ENCODE measurements at regions not wholly inside any gene's neighbourhood (a gene's known extent, or its start where the extent isn't known, plus 50 kb on each side); places are given as distances from the start of the nearest gene placed in this dataset.

GRCh38 chr10:129194181-129194870 is 272.7 kb upstream of the MGMT start:
- Histone ChIP-seq H2AK5ac (ENCODE audit: low read length, severe bottlenecking) (no peak overlapping the region), H3K14ac (ENCODE audit: low read length in 2 of 2) (no peak overlapping the region), H2BK12ac (ENCODE audit: low read length in 2 of 2) (no peak overlapping the region), H4K91ac (ENCODE audit: low read length) (no peak overlapping the region), H3K79me1 (replicated peaks; ENCODE audit: low read length, poor library complexity, severe bottlenecking) (no peaks in the 10 kb centered on the region), H2BK5ac (ENCODE audit: low read depth, low read length, poor library complexity, severe bottlenecking) (no peak overlapping the region), H3K36me3 (ENCODE audit: control insufficient read depth in 1 of 2, insufficient read depth in 2 of 2, low read depth in 1 of 2, low read length in 2 of 2) (no peaks in the 10 kb centered on the region), H3K4me3 (ENCODE audit: insufficient read depth in 1 of 2, low read depth in 1 of 2, low read length in 2 of 2) (no peak overlapping the region), H3K27me3 (ENCODE audit: control insufficient read depth in 1 of 2, insufficient read depth in 1 of 2, low read length in 2 of 2) (peaks cover 0 to 11% of the 10 kb centered on the region in 2 experiments), H3K4ac (ENCODE audit: low read depth in 1 of 2, low read length in 2 of 2) (no peak overlapping the region), H3K18ac (ENCODE audit: low read depth in 1 of 2, low read length in 2 of 2) (no peak overlapping the region), H3K4me2 (ENCODE audit: low read length, poor library complexity, severe bottlenecking) (no peak overlapping the region), H3K4me1 (ENCODE audit: control insufficient read depth, insufficient read depth, low read depth, low read length) (no peaks in the 10 kb centered on the region), H2BK15ac (ENCODE audit: low read depth, poor library complexity, severe bottlenecking) (no peak overlapping the region), H2BK120ac (ENCODE audit: low read depth, low read length) (no peak overlapping the region), H3K27ac (ENCODE audit: low read length, poor library complexity, severe bottlenecking) (no peak overlapping the region), H4K8ac (ENCODE audit: low read length) (no peak overlapping the region), H3K9me3 (ENCODE audit: control insufficient read depth, low read length) (no peaks in the 10 kb centered on the region), H3K9ac (ENCODE audit: low read length) (no peak overlapping the region), H3K23ac (ENCODE audit: low read length in 2 of 2) (no peak overlapping the region), H2AFZ (ENCODE audit: low read depth, low read length) (no peak overlapping the region)
- WGBS, result 68% methylated on average over 3 of the region's 3 CpGs
- no peak for DNase-seq

DNA sequence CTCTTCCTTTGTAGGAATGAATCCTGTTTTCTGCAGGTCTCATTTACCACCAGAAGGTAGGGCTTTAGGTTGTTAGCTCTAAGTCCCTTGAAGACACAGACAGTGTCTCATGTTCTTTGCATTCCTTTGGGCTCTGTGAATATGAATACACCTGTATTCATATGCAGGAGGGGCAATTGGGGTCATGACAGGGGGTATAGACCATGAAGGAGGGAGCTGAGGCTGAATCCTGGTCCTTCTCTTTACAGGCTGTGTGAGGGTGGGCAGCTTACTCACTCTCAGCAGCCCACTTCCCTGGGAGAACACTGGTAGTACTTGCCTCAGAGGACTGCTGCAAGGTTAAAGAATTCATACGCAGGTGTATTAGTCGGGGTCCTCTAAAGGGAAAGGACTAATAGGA is 267.2 kb upstream of the MGMT start:
- Histone ChIP-seq H3K23ac (ENCODE audit: low read length in 2 of 2) (no peak overlapping the region), H3K9ac (ENCODE audit: low read length) (no peak overlapping the region), H3K79me1 (replicated peaks; ENCODE audit: low read length, poor library complexity, severe bottlenecking) (no peaks in the 10 kb centered on the region), H2BK15ac (ENCODE audit: low read depth, poor library complexity, severe bottlenecking) (no peak overlapping the region), H2AFZ (ENCODE audit: low read depth, low read length) (no peak overlapping the region), H4K8ac (ENCODE audit: low read length) (no peak overlapping the region), H2BK5ac (ENCODE audit: low read depth, low read length, poor library complexity, severe bottlenecking) (no peak overlapping the region), H3K27ac (ENCODE audit: low read length, poor library complexity, severe bottlenecking) (no peak overlapping the region), H3K4ac (ENCODE audit: low read depth in 1 of 2, low read length in 2 of 2) (no peak overlapping the region), H3K14ac (ENCODE audit: low read length in 2 of 2) (no peak overlapping the region), H3K4me1 (ENCODE audit: control insufficient read depth, insufficient read depth, low read depth, low read length) (no peaks in the 10 kb centered on the region), H2BK12ac (ENCODE audit: low read length in 2 of 2) (no peak overlapping the region), H3K9me3 (ENCODE audit: control insufficient read depth, low read length) (no peaks in the 10 kb centered on the region), H2AK5ac (ENCODE audit: low read length, severe bottlenecking) (no peak overlapping the region), H3K4me3 (ENCODE audit: insufficient read depth in 1 of 2, low read depth in 1 of 2, low read length in 2 of 2) (no peak overlapping the region), H3K18ac (ENCODE audit: low read depth in 1 of 2, low read length in 2 of 2) (no peak overlapping the region), H2BK120ac (ENCODE audit: low read depth, low read length) (no peak overlapping the region), H3K27me3 (ENCODE audit: control insufficient read depth in 1 of 2, insufficient read depth in 1 of 2, low read length in 2 of 2) (peaks cover 0 to 9% of the 10 kb centered on the region in 2 experiments), H3K4me2 (ENCODE audit: low read length, poor library complexity, severe bottlenecking) (no peak overlapping the region), H3K36me3 (ENCODE audit: control insufficient read depth in 1 of 2, insufficient read depth in 2 of 2, low read depth in 1 of 2, low read length in 2 of 2) (no peaks in the 10 kb centered on the region), H4K91ac (ENCODE audit: low read length) (no peak overlapping the region)
- WGBS, result 100% methylated on average over 2 of the region's 2 CpGs
- no peak for DNase-seq

GRCh38 chr10:129203819-129204218 is 263.2 kb upstream of the MGMT start:
- Histone ChIP-seq H3K4ac (ENCODE audit: low read depth in 1 of 2, low read length in 2 of 2) (no peak overlapping the region), H3K18ac (ENCODE audit: low read depth in 1 of 2, low read length in 2 of 2) (no peak overlapping the region), H3K36me3 (ENCODE audit: control insufficient read depth in 1 of 2, insufficient read depth in 2 of 2, low read depth in 1 of 2, low read length in 2 of 2) (no peaks in the 10 kb centered on the region), H2AFZ (ENCODE audit: low read depth, low read length) (no peak overlapping the region), H3K4me3 (ENCODE audit: insufficient read depth in 1 of 2, low read depth in 1 of 2, low read length in 2 of 2) (no peak overlapping the region), H4K8ac (ENCODE audit: low read length) (no peak overlapping the region), H2BK15ac (ENCODE audit: low read depth, poor library complexity, severe bottlenecking) (no peak overlapping the region), H4K91ac (ENCODE audit: low read length) (no peak overlapping the region), H3K9ac (ENCODE audit: low read length) (no peak overlapping the region), H3K9me3 (ENCODE audit: control insufficient read depth, low read length) (no peaks in the 10 kb centered on the region), H3K27me3 (ENCODE audit: control insufficient read depth in 1 of 2, insufficient read depth in 1 of 2, low read length in 2 of 2) (peaks cover 0 to 5% of the 10 kb centered on the region in 2 experiments), H2BK5ac (ENCODE audit: low read depth, low read length, poor library complexity, severe bottlenecking) (no peak overlapping the region), H3K23ac (ENCODE audit: low read length in 2 of 2) (no peak overlapping the region), H3K27ac (ENCODE audit: low read length, poor library complexity, severe bottlenecking) (no peak overlapping the region), H2BK120ac (ENCODE audit: low read depth, low read length) (no peak overlapping the region), H3K14ac (ENCODE audit: low read length in 2 of 2) (no peak overlapping the region), H2AK5ac (ENCODE audit: low read length, severe bottlenecking) (no peak overlapping the region), H3K4me1 (ENCODE audit: control insufficient read depth, insufficient read depth, low read depth, low read length) (no peaks in the 10 kb centered on the region), H2BK12ac (ENCODE audit: low read length in 2 of 2) (no peak overlapping the region), H3K79me1 (replicated peaks; ENCODE audit: low read length, poor library complexity, severe bottlenecking) (no peaks in the 10 kb centered on the region), H3K4me2 (ENCODE audit: low read length, poor library complexity, severe bottlenecking) (no peak overlapping the region)
- 72% methylated on average over 5 of the region's 5 CpGs for WGBS
- DNase-seq, result no peak

DNA sequence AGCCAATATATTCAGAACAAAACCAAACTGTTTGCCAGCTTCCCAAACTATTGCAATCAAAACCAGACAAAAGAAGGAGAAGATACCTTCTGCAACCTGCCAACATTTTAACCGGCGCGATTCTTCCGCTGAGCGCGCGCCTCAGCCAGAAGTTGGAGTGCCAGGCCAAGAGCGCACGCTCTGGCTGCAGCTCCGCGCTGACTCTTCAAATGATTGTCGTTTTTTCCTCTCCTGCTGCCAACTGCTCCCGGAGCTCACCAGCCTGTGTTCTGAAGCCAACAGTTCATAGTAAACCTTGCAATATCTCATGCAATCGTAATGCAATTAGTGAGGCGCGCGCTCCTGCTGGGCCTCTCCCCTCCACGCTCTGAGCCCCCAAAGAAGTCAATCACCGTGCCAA is 259.7 kb upstream of the MGMT start:
- Histone ChIP-seq H3K18ac (ENCODE audit: low read depth in 1 of 2, low read length in 2 of 2) (no peak overlapping the region), H2BK12ac (ENCODE audit: low read length in 2 of 2) (no peak overlapping the region), H4K91ac (ENCODE audit: low read length) (no peak overlapping the region), H3K4me3 (ENCODE audit: insufficient read depth in 1 of 2, low read depth in 1 of 2, low read length in 2 of 2) (no peak overlapping the region), H2AFZ (ENCODE audit: low read depth, low read length) (no peak overlapping the region), H2AK5ac (ENCODE audit: low read length, severe bottlenecking) (no peak overlapping the region), H3K9me3 (ENCODE audit: control insufficient read depth, low read length) (no peaks in the 10 kb centered on the region), H2BK5ac (ENCODE audit: low read depth, low read length, poor library complexity, severe bottlenecking) (no peak overlapping the region), H3K4me2 (ENCODE audit: low read length, poor library complexity, severe bottlenecking) (no peak overlapping the region), H3K9ac (ENCODE audit: low read length) (no peak overlapping the region), H3K36me3 (ENCODE audit: control insufficient read depth in 1 of 2, insufficient read depth in 2 of 2, low read depth in 1 of 2, low read length in 2 of 2) (no peaks in the 10 kb centered on the region), H3K79me1 (replicated peaks; ENCODE audit: low read length, poor library complexity, severe bottlenecking) (no peaks in the 10 kb centered on the region), H3K4ac (ENCODE audit: low read depth in 1 of 2, low read length in 2 of 2) (no peak overlapping the region), H2BK15ac (ENCODE audit: low read depth, poor library complexity, severe bottlenecking) (no peak overlapping the region), H4K8ac (ENCODE audit: low read length) (no peak overlapping the region), H3K27me3 (ENCODE audit: control insufficient read depth in 1 of 2, insufficient read depth in 1 of 2, low read length in 2 of 2) (no peaks in the 10 kb centered on the region), H3K23ac (ENCODE audit: low read length in 2 of 2) (no peak overlapping the region), H3K4me1 (ENCODE audit: control insufficient read depth, insufficient read depth, low read depth, low read length) (no peaks in the 10 kb centered on the region), H2BK120ac (ENCODE audit: low read depth, low read length) (no peak overlapping the region), H3K27ac (ENCODE audit: low read length, poor library complexity, severe bottlenecking) (no peak overlapping the region), H3K14ac (ENCODE audit: low read length in 2 of 2) (no peak overlapping the region)
- WGBS, result 96% methylated on average over 19 of the region's 19 CpGs
- no peak for DNase-seq

All from mesenchymal stem cell (in vitro differentiated cells and primary cell).